Lung (tissue), 11 donors: ENCODE measurements at regions not wholly inside any gene's neighbourhood (a gene's known extent, or its start where the extent isn't known, plus 50 kb on each side); places are given as distances from the start of the nearest gene placed in this dataset.

Source experiments
- ATAC-seq: fragments of 200-7000 bp; cut with Tn5 transposase; one replicate; pipeline ENCODE4 v1.9.1; 2020; ENCODE audit warnings: moderate number of reproducible peaks; ENCODE audit not compliant: insufficient read depth, low FRiP score
- DNase-seq, 3 donors: peaks; one replicate each; pipeline ENCODE4 v3.0.0-alpha.2; 2013 to 2017
- H3K27ac ChIP-seq, 2 donors: one replicate each; pipeline ENCODE4 v1.5.1; 2013; ENCODE audit warnings: mild to moderate bottlenecking in 2 of 2, moderate library complexity in 2 of 2, control low read depth in 1 of 2, inconsistent platforms in 1 of 2, low read depth in 1 of 2, low read length in 1 of 2
- H3K27me3 ChIP-seq, 3 donors: one replicate each; pipeline ENCODE4 v1.5.1; 2013; ENCODE audit warnings: low read length in 2 of 3; ENCODE audit not compliant: control insufficient read depth in 3 of 3, insufficient read depth in 3 of 3
- H3K36me3 ChIP-seq, 4 donors: one replicate each; pipeline ENCODE4 v1.5.1; 2013; ENCODE audit warnings: low read length in 4 of 4, mild to moderate bottlenecking in 1 of 4, moderate library complexity in 1 of 4; ENCODE audit not compliant: control insufficient read depth in 4 of 4, insufficient read depth in 4 of 4
- H3K4me1 ChIP-seq, 5 donors: one replicate each; pipeline ENCODE4 v1.5.1; 2013; ENCODE audit warnings: low read length in 5 of 5, mild to moderate bottlenecking in 2 of 5, moderate library complexity in 1 of 5; ENCODE audit not compliant: control insufficient read depth in 5 of 5, insufficient read depth in 5 of 5
- H3K4me3 ChIP-seq: one replicate; pipeline ENCODE4 v1.5.1; 2013; ENCODE audit warnings: mild to moderate bottlenecking, control low read depth, moderate library complexity
- H3K9ac ChIP-seq, 2 donors: one replicate each; pipeline ENCODE4 v1.5.1; 2013; ENCODE audit warnings: low read length in 2 of 2, control low read depth in 1 of 2; ENCODE audit not compliant: insufficient read depth in 1 of 2
- H3K9me3 ChIP-seq, 4 donors: one replicate each; pipeline ENCODE4 v1.5.1; 2013; ENCODE audit warnings: low read length in 3 of 4, mild to moderate bottlenecking in 1 of 4, moderate library complexity in 1 of 4; ENCODE audit not compliant: control insufficient read depth in 4 of 4, insufficient read depth in 3 of 4
- CTCF ChIP-seq: IDR thresholded peaks from 2 replicates; pipeline ENCODE4 v1.5.1; 2012; ENCODE audit warnings: mild to moderate bottlenecking; ENCODE audit errors: control extremely low read depth, extremely low read depth
- WGBS, 2 donors: extraction: QIAGEN DNeasy Blood & Tissue Kit; methylation state at CpG; one replicate each; pipeline ENCODE4 v1.1.7; 2013; 5-methylcytosine and 5-hydroxymethylcytosine counted together
- donor health status: control.
- donor health status: control.
- donor health status: Bipolar disorder and iron deficiency.
- donor health status: healthy.
- donor health status: DM: yes; HTN: yes; CAD: no.

- Histone ChIP-seq H3K9me3 (peaks cover 0 to 3% (median 0%) of the 10 kb centered on the region in 4 donors), H3K4me3 (no peak overlapping the region), H3K27me3 (no peaks in the 10 kb centered on the region), H3K4me1 (no peaks in the 10 kb centered on the region), H3K27ac (no peak overlapping the region), H3K9ac (no peak overlapping the region), H3K36me3 (no peaks in the 10 kb centered on the region)
- no peak for ATAC-seq
- TF ChIP-seq CTCF = no peak
- 90 to 91% methylated on average over 5 of the region's 5 CpGs for WGBS, 2 donors
- DNase-seq = no peak
Measured at GRCh38 chr5:88109818-88110217, 158.8 kb downstream of the TMEM161B start.

- Histone ChIP-seq H3K9me3 (peaks cover 0 to 3% (median 0%) of the 10 kb centered on the region in 4 donors), H3K9ac (no peak overlapping the region), H3K4me1 (no peaks in the 10 kb centered on the region), H3K27me3 (no peaks in the 10 kb centered on the region), H3K36me3 (no peaks in the 10 kb centered on the region), H3K4me3 (no peak overlapping the region), H3K27ac (no peak overlapping the region)
- ATAC-seq (no peak), DNase-seq (no peak)
- no peak for TF ChIP-seq CTCF
- 65 to 75% methylated on average over 8 of the region's 8 CpGs for WGBS, 2 donors
Measured at GRCh38 chr5:88108490-88109279, 160.0 kb downstream of the TMEM161B start.

GRCh38 chr5:88094906-88095496 is 173.6 kb downstream of the TMEM161B start:
- no peak overlapping the region for H3K9ac ChIP-seq
- no peak overlapping the region for H3K27ac ChIP-seq
- H3K27me3 ChIP-seq = no peaks in the 10 kb centered on the region
- H3K36me3 ChIP-seq = no peaks in the 10 kb centered on the region
- H3K4me3 ChIP-seq = no peak overlapping the region
- ATAC-seq (no peak), DNase-seq (no peak)
- WGBS, 2 donors = 48 to 59% methylated on average over 2 of the region's 2 CpGs
- TF ChIP-seq CTCF = no peak
- H3K4me1 ChIP-seq = no peaks in the 10 kb centered on the region
- H3K9me3 ChIP-seq = no peaks in the 10 kb centered on the region
